PFSK-1 (cell line): ENCODE measurements at regions not wholly inside any gene's neighbourhood (a gene's known extent, or its start where the extent isn't known, plus 50 kb on each side); places are given as distances from the start of the nearest gene placed in this dataset.

Experiments
- FOXP2 ChIP-seq: optimal IDR thresholded peaks from 2 replicates; pipeline ENCODE3; 2011; ENCODE audit warnings: borderline replicate concordance, control low read depth, inconsistent platforms; ENCODE audit not compliant: insufficient read depth; ENCODE audit errors: extremely low read length, extremely low read depth
- POLR2AphosphoS5 ChIP-seq: IDR thresholded peaks from 2 replicates; pipeline ENCODE4 v1.6.1; 2012; ENCODE audit warnings: low read depth, mild to moderate bottlenecking, control low read depth, low read length, moderate library complexity
- SIN3A ChIP-seq: IDR thresholded peaks from 2 replicates; pipeline ENCODE4 v1.6.1; 2012; ENCODE audit warnings: mild to moderate bottlenecking, low read length, moderate library complexity, borderline replicate concordance; ENCODE audit not compliant: insufficient read depth
- TAF1 ChIP-seq: IDR thresholded peaks from 2 replicates; pipeline ENCODE4 v1.6.1; 2012; ENCODE audit warnings: low read length, control low read depth, borderline replicate concordance; ENCODE audit not compliant: insufficient read depth
- TF ChIP-seq, protein P1 (sequence below), 2 experiments: IDR thresholded peaks; 2 replicates each; pipeline versions ENCODE4 v1.6.1 to v1.8.0; 2011 to 2012; ENCODE audit warnings: low read depth in 2 of 2, low read length in 2 of 2, control low read depth in 1 of 2, inconsistent platforms in 1 of 2, mild to moderate bottlenecking in 1 of 2, moderate library complexity in 1 of 2; ENCODE audit not compliant: insufficient read depth in 1 of 2

GRCh38 chr1:67532452-67533216 is 102.4 kb upstream of the SERBP1 start:
- TF ChIP-seq TAF1 (no peak), SIN3A (no peak)
- TF ChIP-seq, protein P1, sequence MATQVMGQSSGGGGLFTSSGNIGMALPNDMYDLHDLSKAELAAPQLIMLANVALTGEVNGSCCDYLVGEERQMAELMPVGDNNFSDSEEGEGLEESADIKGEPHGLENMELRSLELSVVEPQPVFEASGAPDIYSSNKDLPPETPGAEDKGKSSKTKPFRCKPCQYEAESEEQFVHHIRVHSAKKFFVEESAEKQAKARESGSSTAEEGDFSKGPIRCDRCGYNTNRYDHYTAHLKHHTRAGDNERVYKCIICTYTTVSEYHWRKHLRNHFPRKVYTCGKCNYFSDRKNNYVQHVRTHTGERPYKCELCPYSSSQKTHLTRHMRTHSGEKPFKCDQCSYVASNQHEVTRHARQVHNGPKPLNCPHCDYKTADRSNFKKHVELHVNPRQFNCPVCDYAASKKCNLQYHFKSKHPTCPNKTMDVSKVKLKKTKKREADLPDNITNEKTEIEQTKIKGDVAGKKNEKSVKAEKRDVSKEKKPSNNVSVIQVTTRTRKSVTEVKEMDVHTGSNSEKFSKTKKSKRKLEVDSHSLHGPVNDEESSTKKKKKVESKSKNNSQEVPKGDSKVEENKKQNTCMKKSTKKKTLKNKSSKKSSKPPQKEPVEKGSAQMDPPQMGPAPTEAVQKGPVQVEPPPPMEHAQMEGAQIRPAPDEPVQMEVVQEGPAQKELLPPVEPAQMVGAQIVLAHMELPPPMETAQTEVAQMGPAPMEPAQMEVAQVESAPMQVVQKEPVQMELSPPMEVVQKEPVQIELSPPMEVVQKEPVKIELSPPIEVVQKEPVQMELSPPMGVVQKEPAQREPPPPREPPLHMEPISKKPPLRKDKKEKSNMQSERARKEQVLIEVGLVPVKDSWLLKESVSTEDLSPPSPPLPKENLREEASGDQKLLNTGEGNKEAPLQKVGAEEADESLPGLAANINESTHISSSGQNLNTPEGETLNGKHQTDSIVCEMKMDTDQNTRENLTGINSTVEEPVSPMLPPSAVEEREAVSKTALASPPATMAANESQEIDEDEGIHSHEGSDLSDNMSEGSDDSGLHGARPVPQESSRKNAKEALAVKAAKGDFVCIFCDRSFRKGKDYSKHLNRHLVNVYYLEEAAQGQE (IDR thresholded peaks at IDR 0.05; ENCODE audit: insufficient read depth in 1 of 2, low read depth in 2 of 2, low read length in 2 of 2): no peak

DNA sequence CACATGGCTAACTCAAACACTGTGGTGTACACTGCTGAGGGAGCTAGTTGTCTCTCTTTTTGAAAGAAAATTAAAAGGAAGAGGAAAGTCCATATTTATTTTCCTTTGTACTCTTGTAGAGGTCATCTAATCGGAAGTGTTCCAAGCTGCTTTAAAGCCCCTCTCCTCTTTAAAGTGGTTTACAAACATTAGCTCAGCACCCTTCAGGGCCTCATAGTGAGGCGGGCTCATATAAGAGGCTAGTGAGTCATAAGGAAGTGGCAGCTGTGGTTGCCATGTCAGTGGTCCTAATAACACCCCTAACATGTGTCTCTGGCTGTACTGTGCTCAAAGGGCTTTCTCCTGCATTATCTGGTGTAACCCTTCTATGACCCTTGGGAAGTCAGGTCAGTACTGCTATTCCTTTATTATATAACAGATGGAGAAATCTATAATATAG is 104.4 kb upstream of the SERBP1 start:
- TF ChIP-seq POLR2AphosphoS5 (no peak), SIN3A (no peak), TAF1 (no peak), FOXP2 (no peak)
- TF ChIP-seq, protein P1 (IDR thresholded peaks at IDR 0.05; ENCODE audit: insufficient read depth in 1 of 2, low read depth in 2 of 2, low read length in 2 of 2): no peak

- TF ChIP-seq, protein P1 (IDR thresholded peaks at IDR 0.05; ENCODE audit: insufficient read depth in 1 of 2, low read depth in 2 of 2, low read length in 2 of 2): no peak
Observed at GRCh38 chr1:67535474-67535873, 105.3 kb upstream of the SERBP1 start.

DNA sequence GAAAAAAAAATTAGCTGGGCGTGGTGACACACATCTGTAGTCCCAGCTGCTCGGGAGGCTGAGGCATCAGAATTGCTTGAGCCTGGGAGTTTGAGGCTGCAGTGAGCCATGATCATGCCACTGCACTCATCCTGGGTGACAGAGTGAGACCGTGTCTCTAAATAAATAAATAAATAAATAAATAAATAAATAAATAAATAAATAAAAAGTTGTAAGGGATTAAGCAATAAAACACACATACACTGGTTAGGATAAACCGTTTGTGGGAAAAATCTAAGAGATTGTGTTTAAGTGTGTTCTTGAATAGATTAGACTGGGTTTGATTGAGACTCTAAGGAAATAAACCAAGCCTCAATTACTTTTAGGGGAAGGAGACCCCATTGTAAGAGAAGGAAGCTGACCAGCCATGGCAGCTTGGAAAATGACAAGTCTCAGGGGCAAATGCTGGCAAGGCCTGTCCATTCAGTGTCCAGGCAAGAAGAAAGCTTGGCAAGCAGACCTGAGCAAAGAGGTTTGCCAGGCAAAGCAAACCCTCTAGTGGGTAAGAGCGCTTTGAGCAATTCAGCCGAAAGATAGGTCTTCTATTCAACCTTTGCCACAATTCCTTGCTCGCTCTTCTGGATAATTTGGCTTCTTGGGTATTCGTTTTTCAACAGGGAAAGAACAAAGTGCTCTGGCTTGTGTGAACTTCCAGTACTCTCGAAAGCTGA is 106.9 kb upstream of the SERBP1 start:
- no peak for TF ChIP-seq POLR2AphosphoS5
- no peak for TF ChIP-seq SIN3A
- TF ChIP-seq, protein P1 (IDR thresholded peaks at IDR 0.05; ENCODE audit: insufficient read depth in 1 of 2, low read depth in 2 of 2, low read length in 2 of 2): no peak
- no peak for TF ChIP-seq FOXP2
- no peak for TF ChIP-seq TAF1

GRCh38 chr1:67537667-67538018 is 107.4 kb upstream of the SERBP1 start:
- TF ChIP-seq POLR2AphosphoS5 (no peak), SIN3A (no peak), FOXP2 (no peak), TAF1 (no peak)
- TF ChIP-seq, protein P1 (IDR thresholded peaks at IDR 0.05; ENCODE audit: insufficient read depth in 1 of 2, low read depth in 2 of 2, low read length in 2 of 2): no peak
